ENCODE measurements at regions not wholly inside any gene's neighbourhood (a gene's known extent, or its start where the extent isn't known, plus 50 kb on each side); places are given as distances from the start of the nearest gene placed in this dataset.

DNA sequence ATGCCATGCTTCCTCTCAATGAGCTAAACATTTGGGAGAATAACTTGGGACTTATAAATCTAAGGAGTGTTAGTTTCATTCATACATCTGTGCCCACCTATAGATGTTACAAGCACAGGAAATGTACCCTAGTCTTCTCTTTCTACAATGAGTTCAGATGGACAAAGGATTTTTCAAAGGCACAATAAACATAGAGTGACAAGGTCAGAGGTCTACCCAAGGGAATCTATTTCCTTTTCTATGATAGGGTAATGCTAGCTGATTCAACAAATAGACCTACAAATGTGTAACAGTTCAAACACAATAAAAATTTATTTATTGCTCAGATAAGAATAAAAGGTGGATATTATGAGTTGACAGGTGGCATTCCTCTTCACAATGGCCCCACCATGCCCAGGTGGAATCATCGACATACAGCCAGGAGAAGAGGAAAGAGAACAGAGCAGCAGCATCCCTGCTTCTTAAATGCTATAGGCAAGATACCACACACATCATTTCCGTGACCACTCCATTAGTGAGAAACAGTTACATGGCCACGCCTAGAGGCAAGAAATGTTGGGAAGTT, 421.8 kb downstream of the HNRNPD start:
- TF ChIP-seq FOXP2 (optimal IDR thresholded peaks at IDR 0.05; ENCODE audit: borderline replicate concordance, extremely low read depth, extremely low read length, insufficient read depth) (no peak), TAF1 (IDR thresholded peaks at IDR 0.05; ENCODE audit: borderline replicate concordance, insufficient read depth, low read length) (no peak), POLR2AphosphoS5 (IDR thresholded peaks at IDR 0.05; ENCODE audit: low read depth, low read length) (no peak), SIN3A (IDR thresholded peaks at IDR 0.05; ENCODE audit: borderline replicate concordance, insufficient read depth, low read length) (no peak)
- TF ChIP-seq, protein P1, sequence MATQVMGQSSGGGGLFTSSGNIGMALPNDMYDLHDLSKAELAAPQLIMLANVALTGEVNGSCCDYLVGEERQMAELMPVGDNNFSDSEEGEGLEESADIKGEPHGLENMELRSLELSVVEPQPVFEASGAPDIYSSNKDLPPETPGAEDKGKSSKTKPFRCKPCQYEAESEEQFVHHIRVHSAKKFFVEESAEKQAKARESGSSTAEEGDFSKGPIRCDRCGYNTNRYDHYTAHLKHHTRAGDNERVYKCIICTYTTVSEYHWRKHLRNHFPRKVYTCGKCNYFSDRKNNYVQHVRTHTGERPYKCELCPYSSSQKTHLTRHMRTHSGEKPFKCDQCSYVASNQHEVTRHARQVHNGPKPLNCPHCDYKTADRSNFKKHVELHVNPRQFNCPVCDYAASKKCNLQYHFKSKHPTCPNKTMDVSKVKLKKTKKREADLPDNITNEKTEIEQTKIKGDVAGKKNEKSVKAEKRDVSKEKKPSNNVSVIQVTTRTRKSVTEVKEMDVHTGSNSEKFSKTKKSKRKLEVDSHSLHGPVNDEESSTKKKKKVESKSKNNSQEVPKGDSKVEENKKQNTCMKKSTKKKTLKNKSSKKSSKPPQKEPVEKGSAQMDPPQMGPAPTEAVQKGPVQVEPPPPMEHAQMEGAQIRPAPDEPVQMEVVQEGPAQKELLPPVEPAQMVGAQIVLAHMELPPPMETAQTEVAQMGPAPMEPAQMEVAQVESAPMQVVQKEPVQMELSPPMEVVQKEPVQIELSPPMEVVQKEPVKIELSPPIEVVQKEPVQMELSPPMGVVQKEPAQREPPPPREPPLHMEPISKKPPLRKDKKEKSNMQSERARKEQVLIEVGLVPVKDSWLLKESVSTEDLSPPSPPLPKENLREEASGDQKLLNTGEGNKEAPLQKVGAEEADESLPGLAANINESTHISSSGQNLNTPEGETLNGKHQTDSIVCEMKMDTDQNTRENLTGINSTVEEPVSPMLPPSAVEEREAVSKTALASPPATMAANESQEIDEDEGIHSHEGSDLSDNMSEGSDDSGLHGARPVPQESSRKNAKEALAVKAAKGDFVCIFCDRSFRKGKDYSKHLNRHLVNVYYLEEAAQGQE (IDR thresholded peaks at IDR 0.05; ENCODE audit: insufficient read depth in 1 of 2, low read depth in 2 of 2, low read length in 2 of 2): no peak

DNA sequence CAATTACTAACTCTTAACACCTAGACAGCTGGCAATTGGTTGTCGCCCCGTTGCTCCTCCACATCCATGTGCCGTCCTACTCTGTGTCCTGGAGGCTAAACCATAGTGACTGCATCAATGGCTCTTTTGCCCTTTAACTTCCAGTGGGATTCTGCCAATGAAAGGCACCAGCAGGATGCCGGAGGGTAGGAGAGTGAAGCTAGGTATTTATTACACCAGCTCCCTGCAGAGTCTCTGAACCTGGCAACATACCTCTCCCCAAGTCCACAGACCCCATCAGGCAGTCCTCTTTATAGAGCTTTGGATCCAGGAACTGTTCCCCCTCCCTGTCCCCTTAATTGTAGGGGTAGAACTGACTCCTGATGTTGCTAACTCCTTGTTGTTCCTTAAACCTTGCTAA, 426.8 kb downstream of the HNRNPD start:
- TF ChIP-seq, protein P1 (IDR thresholded peaks at IDR 0.05; ENCODE audit: insufficient read depth in 1 of 2, low read depth in 2 of 2, low read length in 2 of 2): no peak
- no peak for TF ChIP-seq FOXP2 (optimal IDR thresholded peaks at IDR 0.05; ENCODE audit: borderline replicate concordance, extremely low read depth, extremely low read length, insufficient read depth)
- TF ChIP-seq TAF1 (IDR thresholded peaks at IDR 0.05; ENCODE audit: borderline replicate concordance, insufficient read depth, low read length): no peak
- TF ChIP-seq SIN3A (IDR thresholded peaks at IDR 0.05; ENCODE audit: borderline replicate concordance, insufficient read depth, low read length): no peak
- TF ChIP-seq POLR2AphosphoS5 (IDR thresholded peaks at IDR 0.05; ENCODE audit: low read depth, low read length): no peak

DNA sequence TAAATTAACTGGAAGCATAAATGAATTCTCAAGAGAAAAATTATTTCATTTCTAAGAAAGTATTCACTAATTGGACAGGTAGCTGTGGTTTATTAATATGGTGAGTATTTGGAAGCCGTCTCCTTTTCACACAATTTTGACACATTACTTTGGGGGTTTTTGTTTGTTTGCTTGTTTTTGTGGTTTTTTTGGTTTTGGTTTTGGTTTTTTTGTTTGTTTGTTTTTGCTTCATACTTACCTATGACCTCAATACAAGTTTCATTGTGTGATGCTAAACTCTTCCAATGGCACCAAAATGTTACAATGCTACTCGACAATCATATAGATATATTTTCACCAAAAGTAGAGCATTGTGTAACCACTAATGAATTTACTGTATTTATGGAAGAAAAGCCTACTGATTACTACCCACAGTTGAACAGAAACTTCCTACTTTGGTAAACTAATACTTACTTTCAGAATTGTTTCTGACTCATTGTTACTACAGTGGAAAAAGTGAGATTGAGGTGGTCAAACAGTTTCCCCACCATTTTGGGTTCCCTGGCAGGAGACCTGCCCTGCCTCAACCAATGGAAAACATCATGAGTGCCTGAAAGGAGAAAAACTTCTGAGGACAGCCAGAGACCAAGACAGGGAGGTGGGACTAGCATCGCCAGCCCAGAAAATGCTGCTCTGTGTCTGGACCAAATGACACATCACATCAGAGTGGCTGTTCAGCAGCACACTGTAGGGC, 443.1 kb downstream of the HNRNPD start:
- no peak for TF ChIP-seq POLR2AphosphoS5 (IDR thresholded peaks at IDR 0.05; ENCODE audit: low read depth, low read length)
- no peak for TF ChIP-seq SIN3A (IDR thresholded peaks at IDR 0.05; ENCODE audit: borderline replicate concordance, insufficient read depth, low read length)
- no peak for TF ChIP-seq FOXP2 (optimal IDR thresholded peaks at IDR 0.05; ENCODE audit: borderline replicate concordance, extremely low read depth, extremely low read length, insufficient read depth)
- TF ChIP-seq TAF1 (IDR thresholded peaks at IDR 0.05; ENCODE audit: borderline replicate concordance, insufficient read depth, low read length): no peak
- TF ChIP-seq, protein P1 (IDR thresholded peaks at IDR 0.05; ENCODE audit: insufficient read depth in 1 of 2, low read depth in 2 of 2, low read length in 2 of 2): no peak

DNA sequence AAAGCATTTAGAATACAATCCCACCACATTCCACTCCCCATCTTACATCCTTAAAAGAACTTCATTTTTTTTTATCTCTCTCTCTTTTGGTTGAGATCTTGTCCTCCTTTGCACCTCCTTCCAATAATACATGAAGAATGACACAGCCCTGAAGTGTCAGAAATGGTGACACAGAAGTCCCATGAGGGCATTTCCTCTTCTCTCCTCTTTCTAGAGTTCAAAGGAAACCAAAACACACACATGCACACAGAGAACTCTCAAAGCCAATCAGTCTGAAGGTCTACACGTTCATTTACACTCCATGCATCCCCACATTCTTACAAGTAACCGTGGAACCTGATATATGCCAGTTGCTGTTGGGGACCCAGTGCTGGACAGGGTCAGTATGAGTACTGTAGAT, 450.7 kb downstream of the HNRNPD start:
- TF ChIP-seq FOXP2 (optimal IDR thresholded peaks at IDR 0.05; ENCODE audit: borderline replicate concordance, extremely low read depth, extremely low read length, insufficient read depth): no peak
- TF ChIP-seq, protein P1 (IDR thresholded peaks at IDR 0.05; ENCODE audit: insufficient read depth in 1 of 2, low read depth in 2 of 2, low read length in 2 of 2): no peak
- TF ChIP-seq POLR2AphosphoS5 (IDR thresholded peaks at IDR 0.05; ENCODE audit: low read depth, low read length): no peak
- no peak for TF ChIP-seq SIN3A (IDR thresholded peaks at IDR 0.05; ENCODE audit: borderline replicate concordance, insufficient read depth, low read length)
- TF ChIP-seq TAF1 (IDR thresholded peaks at IDR 0.05; ENCODE audit: borderline replicate concordance, insufficient read depth, low read length): no peak
